Breast epithelium (tissue), 4 donors: ENCODE measurements at regions not wholly inside any gene's neighbourhood (a gene's known extent, or its start where the extent isn't known, plus 50 kb on each side); places are given as distances from the start of the nearest gene placed in this dataset.

Experiments
- DNase-seq, 2 donors: peaks; one replicate each; pipeline ENCODE4 v3.0.0-alpha.2; 2019; ENCODE audit warnings: low spot score in 2 of 2
- H3K27ac ChIP-seq, 2 donors: fragments of 200-600 bp; sonication (generic) in 1 of 2; one replicate each; pipeline ENCODE4 v1.5.1; 2016 to 2019; ENCODE audit warnings: mild to moderate bottlenecking in 1 of 2
- H3K27me3 ChIP-seq, 2 donors: fragments of 200-600 bp; sonication (generic) in 1 of 2; one replicate each; pipeline versions ENCODE4 v1.5.1 to v1.6.0; 2017 to 2019; ENCODE audit warnings: control low read depth in 1 of 2, mild to moderate bottlenecking in 1 of 2
- H3K36me3 ChIP-seq: fragments of 200-600 bp; one replicate; pipeline ENCODE4 v1.5.1; 2019
- H3K4me1 ChIP-seq, 2 donors: fragments of 200-600 bp; sonication (generic); one replicate each; pipeline ENCODE4 v1.5.1; 2016 to 2019; ENCODE audit warnings: control low read depth in 1 of 2
- H3K4me3 ChIP-seq, 3 donors: fragments of 200-600 bp; sonication (generic); 1 replicate in 2 of 3; 2 replicates in 1 of 3; pipeline ENCODE4 v1.5.1; 2016 to 2019; ENCODE audit warnings: mild to moderate bottlenecking in 3 of 3, moderate library complexity in 2 of 3
- H3K9me3 ChIP-seq, 2 donors: fragments of 200-600 bp; sonication (generic) in 1 of 2; one replicate each; pipeline ENCODE4 v1.5.1; 2016 to 2019; ENCODE audit warnings: control low read depth in 1 of 2
- CTCF ChIP-seq, 3 donors: fragments of 450-650 bp; IDR thresholded peaks; one replicate each; pipeline ENCODE4 v1.5.1; 2016 to 2017; ENCODE audit warnings: antibody characterized with exemption in 3 of 3, mild to moderate bottlenecking in 3 of 3, moderate library complexity in 3 of 3
- POLR2A ChIP-seq: fragments of 450-650 bp; IDR thresholded peaks from one replicate; pipeline ENCODE4 v1.6.1; 2016; ENCODE audit warnings: antibody characterized with exemption, mild to moderate bottlenecking, moderate library complexity
- POLR2AphosphoS5 ChIP-seq, 3 donors: sonication (generic); formaldehyde crosslinking; IDR thresholded peaks; one replicate each; pipeline ENCODE4 v1.6.1; 2017; ENCODE audit warnings: antibody characterized with exemption in 3 of 3
- intact Hi-C: fragments of 100-400 bp; cut with DNase I; formaldehyde crosslinking; loops from one replicate; pipeline ENCODE4 v1.15.1; 2023; ENCODE audit warnings: low total_unique reads

- H3K27me3 ChIP-seq: no peaks in the 10 kb centered on the region
- H3K27ac ChIP-seq: no peak overlapping the region
- intact Hi-C loops: no loop called here
- DNase-seq: no peak
- no peaks in the 10 kb centered on the region for H3K36me3 ChIP-seq
- peak overlapping the region in 1 of 3 donors; percentile 8 for H3K4me3 ChIP-seq
- H3K4me1 ChIP-seq: no peaks in the 10 kb centered on the region
- no peak for TF ChIP-seq CTCF (IDR thresholded peaks at IDR 0.05)
- TF ChIP-seq POLR2A: no peak
- TF ChIP-seq POLR2AphosphoS5 (IDR thresholded peaks at IDR 0.05): no peak
- H3K9me3 ChIP-seq: no peaks in the 10 kb centered on the region
These were observed 253.1 kb downstream of the FNDC1 start for GRCh38 chr6:159422041-159422984.

- no peaks in the 10 kb centered on the region for H3K36me3 ChIP-seq
- intact Hi-C loops: no loop called here
- H3K4me3 ChIP-seq: no peak overlapping the region
- no peak for DNase-seq
- no peaks in the 10 kb centered on the region for H3K9me3 ChIP-seq
- H3K4me1 ChIP-seq: no peaks in the 10 kb centered on the region
- H3K27ac ChIP-seq: no peak overlapping the region
- no peaks in the 10 kb centered on the region for H3K27me3 ChIP-seq
- no peak for TF ChIP-seq CTCF (IDR thresholded peaks at IDR 0.05)
- no peak for TF ChIP-seq POLR2AphosphoS5 (IDR thresholded peaks at IDR 0.05)
- no peak for TF ChIP-seq POLR2A
These were observed 252.4 kb downstream of the FNDC1 start for GRCh38 chr6:159421586-159421985.

- intact Hi-C loops: no loop called here
- Histone ChIP-seq H3K9me3 (peaks cover 6 to 25% of the 10 kb centered on the region in 2 donors), H3K27me3 (no peaks in the 10 kb centered on the region), H3K4me1 (no peaks in the 10 kb centered on the region), H3K4me3 (no peak overlapping the region), H3K27ac (no peak overlapping the region), H3K36me3 (no peaks in the 10 kb centered on the region)
- no peak for TF ChIP-seq CTCF (IDR thresholded peaks at IDR 0.05)
- DNase-seq: no peak
These were observed 249.8 kb downstream of the FNDC1 start for GRCh38 chr6:159418997-159419396.

GRCh38 chr6:159416891-159417560 lies 247.8 kb downstream of the FNDC1 start:
- Histone ChIP-seq H3K27ac (no peak overlapping the region), H3K9me3 (peaks cover 6 to 25% of the 10 kb centered on the region in 2 donors), H3K36me3 (no peaks in the 10 kb centered on the region), H3K4me1 (no peaks in the 10 kb centered on the region), H3K27me3 (no peaks in the 10 kb centered on the region), H3K4me3 (no peak overlapping the region)
- no peak for DNase-seq
- intact Hi-C loops: no loop called here
- TF ChIP-seq CTCF (IDR thresholded peaks at IDR 0.05): no peak
- TF ChIP-seq POLR2A: no peak
- no peak for TF ChIP-seq POLR2AphosphoS5 (IDR thresholded peaks at IDR 0.05)

GRCh38 chr6:159415540-159415939 lies 246.3 kb downstream of the FNDC1 start:
- intact Hi-C loops: no loop called here
- TF ChIP-seq CTCF (IDR thresholded peaks at IDR 0.05) (no peak), POLR2AphosphoS5 (IDR thresholded peaks at IDR 0.05) (no peak), POLR2A (no peak)
- Histone ChIP-seq H3K9me3 (peaks cover 6 to 28% of the 10 kb centered on the region in 2 donors), H3K4me1 (no peaks in the 10 kb centered on the region), H3K27ac (no peak overlapping the region), H3K27me3 (no peaks in the 10 kb centered on the region), H3K36me3 (no peaks in the 10 kb centered on the region), H3K4me3 (no peak overlapping the region)
- DNase-seq: no peak
